Bronchial epithelial cell (primary cell): ENCODE measurements at regions not wholly inside any gene's neighbourhood (a gene's known extent, or its start where the extent isn't known, plus 50 kb on each side); places are given as distances from the start of the nearest gene placed in this dataset.

Source experiments
- DNase-seq: peaks from one replicate; pipeline ENCODE4 v3.0.0-alpha.2; 2010; ENCODE audit warnings: low read depth
- FAIRE-seq: peaks from 2 replicates; lab custom pipeline; 2011; peaks lifted over from hg19 to GRCh38; lab: Jason Lieb, UNC
- H3K27me3 ChIP-seq: 2 replicates; pipeline ENCODE4 v1.5.1; 2011; ENCODE audit warnings: low read length; ENCODE audit not compliant: control insufficient read depth, insufficient read depth
- H3K36me3 ChIP-seq: 2 replicates; pipeline ENCODE4 v1.5.1; 2011; ENCODE audit warnings: low read length; ENCODE audit not compliant: control insufficient read depth, insufficient read depth
- H3K4me3 ChIP-seq: 2 replicates; pipeline ENCODE4 v1.5.1; 2011; ENCODE audit warnings: mild to moderate bottlenecking, low read depth, low read length, control low read depth
- CTCF ChIP-seq: IDR thresholded peaks from 2 replicates; pipeline ENCODE4 v1.5.1; 2011; ENCODE audit warnings: mild to moderate bottlenecking, moderate library complexity, low read length, control low read depth, inconsistent platforms; ENCODE audit not compliant: insufficient read depth, severe bottlenecking

- DNase-seq (peak; percentile 20), FAIRE-seq (no peak)
- H3K36me3 ChIP-seq: no peaks in the 10 kb centered on the region
- TF ChIP-seq CTCF: no peak
- no peak overlapping the region for H3K4me3 ChIP-seq
- H3K27me3 ChIP-seq: no peaks in the 10 kb centered on the region
Measured at GRCh38 chr9:32706004-32706724, 70.7 kb upstream of the TAF1L start.

GRCh38 chr9:32706725-32707100 is 71.2 kb upstream of the TAF1L start:
- TF ChIP-seq CTCF: no peak
- FAIRE-seq: no peak
- DNase-seq: no peak
- Histone ChIP-seq H3K4me3 (no peak overlapping the region), H3K36me3 (no peaks in the 10 kb centered on the region), H3K27me3 (no peaks in the 10 kb centered on the region)

GRCh38 chr9:32707326-32707725 is 71.9 kb upstream of the TAF1L start:
- H3K36me3 ChIP-seq: no peaks in the 10 kb centered on the region
- DNase-seq (no peak), FAIRE-seq (no peak)
- no peaks in the 10 kb centered on the region for H3K27me3 ChIP-seq
- H3K4me3 ChIP-seq: no peak overlapping the region
- no peak for TF ChIP-seq CTCF

GRCh38 chr9:32708480-32709150 is 73.1 kb upstream of the TAF1L start:
- no peak for DNase-seq
- TF ChIP-seq CTCF: no peak
- FAIRE-seq: no peak
- H3K4me3 ChIP-seq: no peak overlapping the region
- H3K36me3 ChIP-seq: no peaks in the 10 kb centered on the region
- no peaks in the 10 kb centered on the region for H3K27me3 ChIP-seq

- DNase-seq: peak; percentile 23
- H3K27me3 ChIP-seq: no peaks in the 10 kb centered on the region
- peak; percentile 60 for FAIRE-seq
- H3K4me3 ChIP-seq: no peak overlapping the region
- TF ChIP-seq CTCF: no peak
- H3K36me3 ChIP-seq: no peaks in the 10 kb centered on the region
Measured at GRCh38 chr9:32709871-32710270, 73.5 kb upstream of the TMEM215 start.
